HL-60 (cell line): ENCODE measurements at regions not wholly inside any gene's neighbourhood (a gene's known extent, or its start where the extent isn't known, plus 50 kb on each side); places are given as distances from the start of the nearest gene placed in this dataset.

Experiments used
- DNase-seq, 2 experiments: peaks; one replicate each; pipeline ENCODE4 v3.0.0-alpha.2; 2010 to 2020; ENCODE audit warnings: low read depth in 1 of 2, low spot score in 1 of 2
- H3K27ac ChIP-seq: fragments of 250-450 bp; sonication (Bioruptor Pico); replicated peaks from 2 replicates; pipeline ENCODE4 v1.5.1; 2020; ENCODE audit warnings: mild to moderate bottlenecking, moderate library complexity
- H3K27me3 ChIP-seq: fragments of 250-450 bp; sonication (Bioruptor Pico); 2 replicates; pipeline ENCODE4 v1.5.1; 2021; ENCODE audit warnings: mild to moderate bottlenecking, moderate library complexity; ENCODE audit not compliant: insufficient read depth, poor library complexity, severe bottlenecking
- H3K4me3 ChIP-seq: replicated peaks from 2 replicates; pipeline ENCODE4 v1.5.1; 2011; ENCODE audit warnings: mild to moderate bottlenecking, control low read depth, low read length; ENCODE audit not compliant: insufficient read depth
- GABPA ChIP-seq: IDR thresholded peaks from 2 replicates; pipeline ENCODE4 v1.6.1; 2012; ENCODE audit warnings: low read depth
- POLR2AphosphoS5 ChIP-seq: IDR thresholded peaks from 2 replicates; pipeline ENCODE4 v1.6.1; 2012; ENCODE audit warnings: low read depth
- SPI1 ChIP-seq: IDR thresholded peaks from 2 replicates; pipeline ENCODE4 v1.6.1; 2012; ENCODE audit warnings: low read depth, mild to moderate bottlenecking, borderline replicate concordance
- TF ChIP-seq, protein P1 (sequence below): IDR thresholded peaks from 2 replicates; pipeline ENCODE4 v1.6.1; 2012; ENCODE audit warnings: low read depth; ENCODE audit not compliant: insufficient replicate concordance
- TF ChIP-seq, protein P2 (sequence below): IDR thresholded peaks from one replicate; pipeline ENCODE4 v1.5.1; 2011; ENCODE audit warnings: low read length, control low read depth, inconsistent platforms; ENCODE audit not compliant: insufficient read depth

DNA sequence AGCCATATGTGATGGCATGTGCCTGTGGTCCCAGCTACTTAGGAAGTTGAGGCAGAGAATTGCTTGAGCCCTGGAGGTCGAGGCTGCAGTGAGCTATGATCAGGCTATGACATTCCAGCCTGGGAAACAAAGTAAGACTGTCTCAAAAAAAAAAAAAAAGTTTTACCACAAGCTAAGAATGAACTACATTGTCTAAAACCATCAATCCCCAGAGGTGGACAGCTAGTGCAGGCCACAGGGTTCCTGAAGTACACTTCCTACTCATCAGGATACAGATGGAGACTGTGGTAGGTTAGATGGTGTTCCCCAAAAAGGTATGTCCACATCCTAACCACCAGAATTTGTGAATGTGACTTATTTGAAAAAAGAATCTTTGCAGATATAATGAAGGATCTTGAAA is 63.5 kb upstream of the DOCK9 start:
- TF ChIP-seq, protein P1, sequence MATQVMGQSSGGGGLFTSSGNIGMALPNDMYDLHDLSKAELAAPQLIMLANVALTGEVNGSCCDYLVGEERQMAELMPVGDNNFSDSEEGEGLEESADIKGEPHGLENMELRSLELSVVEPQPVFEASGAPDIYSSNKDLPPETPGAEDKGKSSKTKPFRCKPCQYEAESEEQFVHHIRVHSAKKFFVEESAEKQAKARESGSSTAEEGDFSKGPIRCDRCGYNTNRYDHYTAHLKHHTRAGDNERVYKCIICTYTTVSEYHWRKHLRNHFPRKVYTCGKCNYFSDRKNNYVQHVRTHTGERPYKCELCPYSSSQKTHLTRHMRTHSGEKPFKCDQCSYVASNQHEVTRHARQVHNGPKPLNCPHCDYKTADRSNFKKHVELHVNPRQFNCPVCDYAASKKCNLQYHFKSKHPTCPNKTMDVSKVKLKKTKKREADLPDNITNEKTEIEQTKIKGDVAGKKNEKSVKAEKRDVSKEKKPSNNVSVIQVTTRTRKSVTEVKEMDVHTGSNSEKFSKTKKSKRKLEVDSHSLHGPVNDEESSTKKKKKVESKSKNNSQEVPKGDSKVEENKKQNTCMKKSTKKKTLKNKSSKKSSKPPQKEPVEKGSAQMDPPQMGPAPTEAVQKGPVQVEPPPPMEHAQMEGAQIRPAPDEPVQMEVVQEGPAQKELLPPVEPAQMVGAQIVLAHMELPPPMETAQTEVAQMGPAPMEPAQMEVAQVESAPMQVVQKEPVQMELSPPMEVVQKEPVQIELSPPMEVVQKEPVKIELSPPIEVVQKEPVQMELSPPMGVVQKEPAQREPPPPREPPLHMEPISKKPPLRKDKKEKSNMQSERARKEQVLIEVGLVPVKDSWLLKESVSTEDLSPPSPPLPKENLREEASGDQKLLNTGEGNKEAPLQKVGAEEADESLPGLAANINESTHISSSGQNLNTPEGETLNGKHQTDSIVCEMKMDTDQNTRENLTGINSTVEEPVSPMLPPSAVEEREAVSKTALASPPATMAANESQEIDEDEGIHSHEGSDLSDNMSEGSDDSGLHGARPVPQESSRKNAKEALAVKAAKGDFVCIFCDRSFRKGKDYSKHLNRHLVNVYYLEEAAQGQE: no peak
- no peak for TF ChIP-seq POLR2AphosphoS5
- TF ChIP-seq GABPA: no peak
- TF ChIP-seq, protein P2, sequence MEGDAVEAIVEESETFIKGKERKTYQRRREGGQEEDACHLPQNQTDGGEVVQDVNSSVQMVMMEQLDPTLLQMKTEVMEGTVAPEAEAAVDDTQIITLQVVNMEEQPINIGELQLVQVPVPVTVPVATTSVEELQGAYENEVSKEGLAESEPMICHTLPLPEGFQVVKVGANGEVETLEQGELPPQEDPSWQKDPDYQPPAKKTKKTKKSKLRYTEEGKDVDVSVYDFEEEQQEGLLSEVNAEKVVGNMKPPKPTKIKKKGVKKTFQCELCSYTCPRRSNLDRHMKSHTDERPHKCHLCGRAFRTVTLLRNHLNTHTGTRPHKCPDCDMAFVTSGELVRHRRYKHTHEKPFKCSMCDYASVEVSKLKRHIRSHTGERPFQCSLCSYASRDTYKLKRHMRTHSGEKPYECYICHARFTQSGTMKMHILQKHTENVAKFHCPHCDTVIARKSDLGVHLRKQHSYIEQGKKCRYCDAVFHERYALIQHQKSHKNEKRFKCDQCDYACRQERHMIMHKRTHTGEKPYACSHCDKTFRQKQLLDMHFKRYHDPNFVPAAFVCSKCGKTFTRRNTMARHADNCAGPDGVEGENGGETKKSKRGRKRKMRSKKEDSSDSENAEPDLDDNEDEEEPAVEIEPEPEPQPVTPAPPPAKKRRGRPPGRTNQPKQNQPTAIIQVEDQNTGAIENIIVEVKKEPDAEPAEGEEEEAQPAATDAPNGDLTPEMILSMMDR: no peak
- TF ChIP-seq SPI1: no peak
- Histone ChIP-seq H3K4me3 (no peak overlapping the region), H3K27me3 (peaks cover 72% of the 10 kb centered on the region), H3K27ac (no peak overlapping the region)
- no peak for DNase-seq

DNA sequence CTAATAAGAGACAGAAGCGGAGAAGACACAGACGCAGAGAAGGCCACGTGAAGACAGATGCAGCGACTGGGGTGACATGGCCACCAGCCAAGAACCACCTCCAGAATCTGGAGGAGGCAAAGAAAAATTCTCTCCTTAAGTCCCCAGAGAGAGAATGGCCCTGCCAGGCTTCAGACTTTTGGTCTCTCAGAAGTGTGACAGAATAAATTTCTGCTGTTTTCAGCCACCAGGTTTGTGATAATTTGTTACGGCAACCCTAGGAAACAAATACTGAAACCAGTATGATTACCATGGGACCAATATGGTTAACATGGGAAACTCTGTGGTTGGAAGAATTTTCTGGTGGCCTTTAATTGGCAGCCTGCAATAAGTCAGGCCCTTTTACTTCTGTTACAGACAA is 63.9 kb upstream of the DOCK9 start:
- peaks cover 69% of the 10 kb centered on the region for H3K27me3 ChIP-seq
- DNase-seq: no peak
- H3K4me3 ChIP-seq: no peak overlapping the region
- no peak overlapping the region for H3K27ac ChIP-seq
- TF ChIP-seq, protein P2: no peak
- TF ChIP-seq SPI1 (no peak), GABPA (no peak), POLR2AphosphoS5 (no peak)
- TF ChIP-seq, protein P1: no peak

DNA sequence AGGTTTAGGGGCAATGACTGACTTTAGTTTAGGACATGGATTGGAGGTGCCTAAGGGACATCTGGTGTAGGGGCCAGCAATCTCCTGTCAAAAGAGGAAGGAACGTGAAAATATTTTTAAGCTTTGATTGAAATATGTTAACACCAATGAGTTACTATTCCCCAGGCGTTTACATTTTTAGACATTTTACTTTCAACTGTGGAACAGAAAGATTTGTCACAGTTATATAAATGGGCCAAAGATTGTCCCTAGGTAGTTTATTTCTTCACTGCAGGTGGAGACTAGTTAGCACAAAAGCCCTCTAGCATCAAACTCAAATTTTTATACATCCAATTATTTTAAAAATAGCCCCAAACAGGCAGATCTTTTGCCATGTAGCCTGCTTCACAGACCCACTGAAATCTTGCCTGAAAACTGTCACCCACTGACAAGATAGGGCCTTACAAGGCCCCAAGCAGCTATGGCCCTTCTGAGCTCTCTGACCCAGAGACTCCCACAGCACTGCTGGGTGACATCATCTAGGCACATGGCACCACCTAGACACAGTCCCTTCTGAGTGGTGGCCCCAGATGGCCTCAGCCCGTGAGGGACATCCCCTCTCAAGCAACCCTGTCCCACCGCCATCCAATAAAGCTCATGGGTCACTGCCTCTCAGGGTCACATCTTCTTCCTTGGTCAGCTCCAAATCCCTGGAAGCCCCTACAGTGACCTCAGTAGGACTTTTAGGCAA is 64.8 kb upstream of the DOCK9 start:
- TF ChIP-seq POLR2AphosphoS5 (no peak), SPI1 (no peak)
- TF ChIP-seq, protein P2: no peak
- TF ChIP-seq, protein P1: no peak
- no peak for DNase-seq
- no peak overlapping the region for H3K4me3 ChIP-seq
- peaks cover 66% of the 10 kb centered on the region for H3K27me3 ChIP-seq
- H3K27ac ChIP-seq: no peak overlapping the region
